HEK293 (cell line): ENCODE measurements at regions not wholly inside any gene's neighbourhood (a gene's known extent, or its start where the extent isn't known, plus 50 kb on each side); places are given as distances from the start of the nearest gene placed in this dataset.

ENCODE experiments used
- CTCF ChIA-PET: fragments of 350-600 bp; formaldehyde crosslinking; extraction: SDS; loops from one replicate; lab custom pipeline; 2021; ENCODE audit warnings: antibody characterized with exemption; lab: Yijun Ruan, JAX
- POLR2A ChIA-PET: fragments of 300-600 bp; formaldehyde crosslinking; extraction: SDS; loops from one replicate; lab custom pipeline; 2020; ENCODE audit warnings: antibody characterized with exemption, inconsistent platforms; lab: Yijun Ruan, JAX
- H3K27ac ChIP-seq: fragments of 200-500 bp; sonication (Bioruptor generic); 2 replicates; pipeline ENCODE4 v1.5.1; 2014; ENCODE audit warnings: low read depth, low read length, control low read depth, inconsistent platforms; ENCODE audit errors: extremely low read depth
- H3K36me3 ChIP-seq, 2 experiments: fragments of 200-500 bp in 1 of 2; sonication (Bioruptor generic) in 1 of 2; 1 replicate in 1 of 2; 2 replicates in 1 of 2; pipeline ENCODE4 v1.5.1; 2014 to 2017; ENCODE audit warnings: inconsistent platforms in 2 of 2, low read length in 2 of 2; ENCODE audit not compliant: control insufficient read depth in 2 of 2, insufficient read depth in 1 of 2
- H3K4me1 ChIP-seq: fragments of 200-500 bp; sonication (Bioruptor generic); 2 replicates; pipeline ENCODE4 v1.5.1; 2014; ENCODE audit warnings: mild to moderate bottlenecking, low read length, inconsistent platforms; ENCODE audit not compliant: control insufficient read depth, insufficient read depth
- H3K4me3 ChIP-seq: 2 replicates; pipeline ENCODE4 v1.5.1; 2011; ENCODE audit warnings: low read depth, mild to moderate bottlenecking, control low read depth, low read length, moderate library complexity
- H3K9me3 ChIP-seq: fragments of 200-500 bp; sonication (Bioruptor generic); 2 replicates; pipeline ENCODE4 v1.5.1; 2014; ENCODE audit warnings: low read depth, low read length, inconsistent platforms; ENCODE audit not compliant: control insufficient read depth, insufficient read depth
- FEZF1 ChIP-seq: fragments of 450-650 bp; formaldehyde crosslinking; IDR thresholded peaks from 2 replicates; pipeline ENCODE4 v1.5.1; 2016; ENCODE audit warnings: missing biosample characterization, missing genetic modification characterization
- GFI1B ChIP-seq: fragments of 450-650 bp; formaldehyde crosslinking; IDR thresholded peaks from 2 replicates; pipeline ENCODE4 v1.5.1; 2016; ENCODE audit warnings: missing biosample characterization, missing genetic modification characterization
- PRDM1 ChIP-seq: fragments of 450-650 bp; formaldehyde crosslinking; IDR thresholded peaks from 2 replicates; pipeline ENCODE4; 2016; ENCODE audit warnings: missing biosample characterization, missing genetic modification characterization
- SP3 ChIP-seq: fragments of 450-650 bp; formaldehyde crosslinking; IDR thresholded peaks from 2 replicates; pipeline ENCODE4 v1.5.1; 2016; ENCODE audit warnings: missing biosample characterization, missing genetic modification characterization
- ZBTB26 ChIP-seq: fragments of 450-650 bp; formaldehyde crosslinking; optimal IDR thresholded peaks from 2 replicates; pipeline ENCODE3; 2016; ENCODE audit warnings: missing biosample characterization, mild to moderate bottlenecking, missing genetic modification characterization
- ZBTB48 ChIP-seq: fragments of 450-650 bp; formaldehyde crosslinking; IDR thresholded peaks from 2 replicates; pipeline ENCODE4 v1.5.1; 2016; ENCODE audit warnings: missing biosample characterization, missing genetic modification characterization
- ZBTB7A ChIP-seq: fragments of 450-650 bp; formaldehyde crosslinking; IDR thresholded peaks from 2 replicates; pipeline ENCODE4 v1.5.1; 2016; ENCODE audit warnings: low read depth, missing biosample characterization, missing genetic modification characterization
- ZBTB8A ChIP-seq: fragments of 450-650 bp; formaldehyde crosslinking; IDR thresholded peaks from 2 replicates; pipeline ENCODE4 v1.5.1; 2016; ENCODE audit warnings: missing biosample characterization, missing genetic modification characterization
- ZFP3 ChIP-seq: fragments of 450-650 bp; formaldehyde crosslinking; IDR thresholded peaks from 2 replicates; pipeline ENCODE4 v1.5.1; 2016; ENCODE audit warnings: low read depth, missing biosample characterization, missing genetic modification characterization
- ZNF16 ChIP-seq: fragments of 450-650 bp; formaldehyde crosslinking; IDR thresholded peaks from 2 replicates; pipeline ENCODE4 v1.5.1; 2016; ENCODE audit warnings: low read depth, missing biosample characterization, missing genetic modification characterization
- ZNF184 ChIP-seq: fragments of 450-650 bp; IDR thresholded peaks from 2 replicates; pipeline ENCODE4 v1.5.1; 2018; ENCODE audit warnings: missing biosample characterization, mild to moderate bottlenecking, missing genetic modification characterization
- ZNF19 ChIP-seq: fragments of 450-650 bp; formaldehyde crosslinking; IDR thresholded peaks from 2 replicates; pipeline ENCODE4; 2016; ENCODE audit warnings: missing biosample characterization, missing genetic modification characterization, low read depth
- ZNF2 ChIP-seq: fragments of 450-650 bp; formaldehyde crosslinking; IDR thresholded peaks from 2 replicates; pipeline ENCODE4 v1.5.1; 2016; ENCODE audit warnings: missing biosample characterization, missing genetic modification characterization
- ZNF23 ChIP-seq: fragments of 450-650 bp; formaldehyde crosslinking; IDR thresholded peaks from 2 replicates; pipeline ENCODE4 v1.5.1; 2016; ENCODE audit warnings: missing biosample characterization, missing genetic modification characterization, borderline replicate concordance
- ZNF239 ChIP-seq: fragments of 450-650 bp; formaldehyde crosslinking; IDR thresholded peaks from 2 replicates; pipeline ENCODE4 v1.5.1; 2016; ENCODE audit warnings: missing biosample characterization, missing genetic modification characterization
- ZNF24 ChIP-seq: fragments of 450-650 bp; formaldehyde crosslinking; IDR thresholded peaks from 2 replicates; pipeline ENCODE4 v1.5.1; 2016; ENCODE audit warnings: missing biosample characterization, missing genetic modification characterization
- ZNF335 ChIP-seq: fragments of 450-650 bp; formaldehyde crosslinking; conservative IDR thresholded peaks from 2 replicates; pipeline ENCODE4 v1.5.1; 2016; ENCODE audit warnings: missing biosample characterization, missing genetic modification characterization
- ZNF394 ChIP-seq: fragments of 450-650 bp; formaldehyde crosslinking; IDR thresholded peaks from 2 replicates; pipeline ENCODE4 v1.5.1; 2016; ENCODE audit warnings: missing biosample characterization, missing genetic modification characterization, mild to moderate bottlenecking, moderate library complexity, borderline replicate concordance
- ZNF521 ChIP-seq: fragments of 450-650 bp; formaldehyde crosslinking; IDR thresholded peaks from 2 replicates; pipeline ENCODE4 v1.5.1; 2017; ENCODE audit warnings: missing biosample characterization, mild to moderate bottlenecking, missing genetic modification characterization
- ZNF530 ChIP-seq: fragments of 450-650 bp; formaldehyde crosslinking; IDR thresholded peaks from 2 replicates; pipeline ENCODE4 v1.5.1; 2016; ENCODE audit warnings: low read depth, missing biosample characterization, missing genetic modification characterization
- ZNF549 ChIP-seq: fragments of 450-650 bp; IDR thresholded peaks from 2 replicates; pipeline ENCODE4 v1.5.1; 2018; ENCODE audit warnings: missing biosample characterization, missing genetic modification characterization, mild to moderate bottlenecking, inconsistent platforms, moderate library complexity
- ZNF600 ChIP-seq: fragments of 450-650 bp; formaldehyde crosslinking; IDR thresholded peaks from 2 replicates; pipeline ENCODE4 v1.5.1; 2016; ENCODE audit warnings: missing biosample characterization, missing genetic modification characterization
- ZXDB ChIP-seq: fragments of 450-650 bp; formaldehyde crosslinking; IDR thresholded peaks from 2 replicates; pipeline ENCODE4 v1.5.1; 2016; ENCODE audit warnings: missing biosample characterization, missing genetic modification characterization
- TF ChIP-seq, protein P1 (sequence below): fragments of 450-650 bp; formaldehyde crosslinking; IDR thresholded peaks from 2 replicates; pipeline ENCODE4 v1.5.1; 2016; ENCODE audit warnings: missing biosample characterization, missing genetic modification characterization, borderline replicate concordance

GRCh38 chr11:115643549-115644270, 139.5 kb upstream of the CADM1 start:
- CTCF ChIA-PET: interaction anchor here (1.4 kb wide), 1 partner anchor 29 kb away, joined by 4 read pairs; no protein-coding TSS in a partner anchor

DNA sequence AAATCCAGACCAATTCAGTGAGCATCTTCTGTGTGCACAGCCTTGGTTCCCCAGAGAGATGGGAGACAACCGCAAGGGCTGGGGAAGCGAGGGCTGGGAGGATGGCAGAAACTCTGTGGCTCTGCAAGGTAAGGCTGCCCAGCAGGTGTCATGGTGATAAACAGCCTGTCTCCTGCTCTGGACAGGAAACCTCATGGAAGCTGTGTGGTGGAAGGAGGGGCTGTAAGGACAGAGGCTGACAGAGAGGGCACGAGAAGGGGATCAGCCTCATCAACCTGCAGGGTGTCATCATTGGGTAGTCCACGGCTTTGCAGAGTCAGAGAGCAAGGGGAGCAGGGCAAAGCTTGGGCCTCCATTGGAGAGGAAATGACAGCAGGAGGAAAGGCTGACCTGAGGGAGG, 138.4 kb upstream of the CADM1 start:
- CTCF ChIA-PET: interaction anchor here (0.7 to 1.4 kb wide), 2 partner anchors 30 to 355 kb away, joined by 3 to 4 read pairs; no protein-coding TSS in a partner anchor
- H3K4me3 ChIP-seq: no peak overlapping the region
- TF ChIP-seq PRDM1: no peak
- TF ChIP-seq ZNF600: 0 out of 2 replicates have a peak, but pooled peaks have one; percentile 13
- no peak for TF ChIP-seq ZNF24 (tag by site-specific recombination)
- TF ChIP-seq, all 188 proteins: peak for 1
- no peak overlapping the region for H3K27ac ChIP-seq
- H3K36me3 ChIP-seq: no peaks in the 10 kb centered on the region
- POLR2A ChIA-PET: interaction anchor here (1.0 to 1.1 kb wide), 2 partner anchors 20 to 138 kb away, joined by 3 read pairs; partner anchors contain the start of gene CADM1
- no peaks in the 10 kb centered on the region for H3K4me1 ChIP-seq
- H3K9me3 ChIP-seq: no peaks in the 10 kb centered on the region

More at GRCh38 chr11:115643549-115644270, 139.5 kb upstream of the CADM1 start:
- H3K4me3 ChIP-seq: no peak overlapping the region
- POLR2A ChIA-PET: interaction anchor here (1.0 to 1.1 kb wide), 2 partner anchors 21 to 139 kb away, joined by 3 read pairs; partner anchors contain the start of gene CADM1
- H3K27ac ChIP-seq: no peak overlapping the region
- H3K9me3 ChIP-seq: no peaks in the 10 kb centered on the region
- H3K4me1 ChIP-seq: no peaks in the 10 kb centered on the region
- H3K36me3 ChIP-seq: no peaks in the 10 kb centered on the region
- TF ChIP-seq ZNF600 (0 out of 2 replicates have a peak, but pooled peaks have one; percentile 10), PRDM1 (no peak), ZNF521 (tag by site-specific recombination) (no peak), ZBTB8A (tag by site-specific recombination) (no peak)

- Histone ChIP-seq H3K4me1 (no peaks in the 10 kb centered on the region), H3K9me3 (no peaks in the 10 kb centered on the region), H3K27ac (no peak overlapping the region), H3K36me3 (no peaks in the 10 kb centered on the region), H3K4me3 (no peak overlapping the region)
- POLR2A ChIA-PET: interaction anchor here (0.9 to 1.2 kb wide), 2 partner anchors 22 to 133 kb away, joined by 3 to 4 read pairs; partner anchors contain the start of gene CADM1
- CTCF ChIA-PET: interaction anchor here (1.1 kb wide), 1 partner anchor 14 kb away, joined by 4 read pairs; no protein-coding TSS in a partner anchor
- no peak for TF ChIP-seq SP3 (tag by site-specific recombination)
- TF ChIP-seq ZNF394 (tag by site-specific recombination): no peak
- TF ChIP-seq, protein P1, sequence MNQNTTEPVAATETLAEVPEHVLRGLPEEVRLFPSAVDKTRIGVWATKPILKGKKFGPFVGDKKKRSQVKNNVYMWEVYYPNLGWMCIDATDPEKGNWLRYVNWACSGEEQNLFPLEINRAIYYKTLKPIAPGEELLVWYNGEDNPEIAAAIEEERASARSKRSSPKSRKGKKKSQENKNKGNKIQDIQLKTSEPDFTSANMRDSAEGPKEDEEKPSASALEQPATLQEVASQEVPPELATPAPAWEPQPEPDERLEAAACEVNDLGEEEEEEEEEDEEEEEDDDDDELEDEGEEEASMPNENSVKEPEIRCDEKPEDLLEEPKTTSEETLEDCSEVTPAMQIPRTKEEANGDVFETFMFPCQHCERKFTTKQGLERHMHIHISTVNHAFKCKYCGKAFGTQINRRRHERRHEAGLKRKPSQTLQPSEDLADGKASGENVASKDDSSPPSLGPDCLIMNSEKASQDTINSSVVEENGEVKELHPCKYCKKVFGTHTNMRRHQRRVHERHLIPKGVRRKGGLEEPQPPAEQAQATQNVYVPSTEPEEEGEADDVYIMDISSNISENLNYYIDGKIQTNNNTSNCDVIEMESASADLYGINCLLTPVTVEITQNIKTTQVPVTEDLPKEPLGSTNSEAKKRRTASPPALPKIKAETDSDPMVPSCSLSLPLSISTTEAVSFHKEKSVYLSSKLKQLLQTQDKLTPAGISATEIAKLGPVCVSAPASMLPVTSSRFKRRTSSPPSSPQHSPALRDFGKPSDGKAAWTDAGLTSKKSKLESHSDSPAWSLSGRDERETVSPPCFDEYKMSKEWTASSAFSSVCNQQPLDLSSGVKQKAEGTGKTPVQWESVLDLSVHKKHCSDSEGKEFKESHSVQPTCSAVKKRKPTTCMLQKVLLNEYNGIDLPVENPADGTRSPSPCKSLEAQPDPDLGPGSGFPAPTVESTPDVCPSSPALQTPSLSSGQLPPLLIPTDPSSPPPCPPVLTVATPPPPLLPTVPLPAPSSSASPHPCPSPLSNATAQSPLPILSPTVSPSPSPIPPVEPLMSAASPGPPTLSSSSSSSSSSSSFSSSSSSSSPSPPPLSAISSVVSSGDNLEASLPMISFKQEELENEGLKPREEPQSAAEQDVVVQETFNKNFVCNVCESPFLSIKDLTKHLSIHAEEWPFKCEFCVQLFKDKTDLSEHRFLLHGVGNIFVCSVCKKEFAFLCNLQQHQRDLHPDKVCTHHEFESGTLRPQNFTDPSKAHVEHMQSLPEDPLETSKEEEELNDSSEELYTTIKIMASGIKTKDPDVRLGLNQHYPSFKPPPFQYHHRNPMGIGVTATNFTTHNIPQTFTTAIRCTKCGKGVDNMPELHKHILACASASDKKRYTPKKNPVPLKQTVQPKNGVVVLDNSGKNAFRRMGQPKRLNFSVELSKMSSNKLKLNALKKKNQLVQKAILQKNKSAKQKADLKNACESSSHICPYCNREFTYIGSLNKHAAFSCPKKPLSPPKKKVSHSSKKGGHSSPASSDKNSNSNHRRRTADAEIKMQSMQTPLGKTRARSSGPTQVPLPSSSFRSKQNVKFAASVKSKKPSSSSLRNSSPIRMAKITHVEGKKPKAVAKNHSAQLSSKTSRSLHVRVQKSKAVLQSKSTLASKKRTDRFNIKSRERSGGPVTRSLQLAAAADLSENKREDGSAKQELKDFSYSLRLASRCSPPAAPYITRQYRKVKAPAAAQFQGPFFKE (tag by site-specific recombination): no peak
- TF ChIP-seq FEZF1 (tag by site-specific recombination): no peak
- no peak for TF ChIP-seq ZNF23 (tag by site-specific recombination)
- TF ChIP-seq ZNF19 (tag by site-specific recombination): no peak
- TF ChIP-seq GFI1B (tag by site-specific recombination): no peak
- no peak for TF ChIP-seq ZNF2
- TF ChIP-seq ZNF184 (tag by site-specific recombination): no peak
- no peak for TF ChIP-seq ZNF549 (tag by site-specific recombination)
- TF ChIP-seq ZNF530 (tag by site-specific recombination): no peak
- TF ChIP-seq ZBTB48 (tag by site-specific recombination): no peak
- no peak for TF ChIP-seq ZBTB26 (tag by site-specific recombination)
- no peak for TF ChIP-seq ZXDB (tag by site-specific recombination)
- no peak for TF ChIP-seq ZNF16 (tag by site-specific recombination)
- 0 out of 2 replicates have a peak, but pooled peaks have one; percentile 20 for TF ChIP-seq ZNF335 (tag by site-specific recombination)
- TF ChIP-seq ZBTB7A (tag by site-specific recombination): no peak
- TF ChIP-seq ZFP3 (tag by site-specific recombination): no peak
- TF ChIP-seq ZNF239 (tag by site-specific recombination): no peak
These were observed 133.5 kb upstream of the CADM1 start for GRCh38 chr11:115637599-115638241.
